Liver (tissue), 3 donors: ENCODE measurements at regions not wholly inside any gene's neighbourhood (a gene's known extent, or its start where the extent isn't known, plus 50 kb on each side); places are given as distances from the start of the nearest gene placed in this dataset.

Source experiments
- EGR1 ChIP-seq, 2 donors: IDR thresholded peaks; 2 replicates each; pipeline ENCODE4 v1.6.1; 2016 to 2018; ENCODE audit warnings: antibody characterized with exemption in 2 of 2, low read depth in 2 of 2
- GABPA ChIP-seq, 2 donors: IDR thresholded peaks in 1 of 2; conservative IDR thresholded peaks in 1 of 2; 2 replicates each; pipeline ENCODE4 v1.6.1; 2016; ENCODE audit warnings: antibody characterized with exemption in 2 of 2, mild to moderate bottlenecking in 1 of 2, moderate library complexity in 1 of 2
- JUND ChIP-seq, 2 donors: IDR thresholded peaks; 2 replicates each; pipeline ENCODE4 v1.6.1; 2016; ENCODE audit warnings: antibody characterized with exemption in 2 of 2
- RAD21 ChIP-seq, 2 donors: IDR thresholded peaks; 2 replicates each; pipeline ENCODE4 v1.6.1; 2016; ENCODE audit warnings: antibody characterized with exemption in 2 of 2, mild to moderate bottlenecking in 2 of 2
- RXRA ChIP-seq, 2 donors: IDR thresholded peaks; 2 replicates each; pipeline ENCODE4 v1.6.1; 2017 to 2018; ENCODE audit warnings: antibody characterized with exemption in 2 of 2, mild to moderate bottlenecking in 1 of 2
- SP1 ChIP-seq: IDR thresholded peaks from 2 replicates; pipeline ENCODE4 v1.6.1; 2018; ENCODE audit warnings: antibody characterized with exemption, mild to moderate bottlenecking
- TAF1 ChIP-seq: conservative IDR thresholded peaks from 2 replicates; pipeline ENCODE4 v1.6.1; 2016; ENCODE audit warnings: antibody characterized with exemption, mild to moderate bottlenecking
- YY1 ChIP-seq: IDR thresholded peaks from 2 replicates; pipeline ENCODE4 v1.6.1; 2016; ENCODE audit warnings: antibody characterized with exemption, mild to moderate bottlenecking
- TF ChIP-seq, protein P1 (sequence below): IDR thresholded peaks from 2 replicates; pipeline ENCODE4 v1.6.1; 2016; ENCODE audit warnings: antibody characterized with exemption
- TF ChIP-seq, protein P2 (sequence below): IDR thresholded peaks from 2 replicates; pipeline ENCODE4 v1.6.1; 2016; ENCODE audit warnings: antibody characterized with exemption
- TF ChIP-seq, protein P3 (sequence below): fragments of 150-350 bp; IDR thresholded peaks from 2 replicates; pipeline ENCODE4 v1.5.1; 2017; ENCODE audit warnings: improper control_type of control experiment, low read depth, low read length; ENCODE audit not compliant: missing input control
- TF ChIP-seq, protein P4 (sequence below): IDR thresholded peaks from 2 replicates; pipeline ENCODE4 v1.6.1; 2016; ENCODE audit warnings: antibody characterized with exemption, mild to moderate bottlenecking
- TF ChIP-seq, protein P5 (sequence below): IDR thresholded peaks from 2 replicates; pipeline ENCODE4 v1.6.1; 2016; ENCODE audit warnings: antibody characterized with exemption
- donor health status: healthy.
- donor health status: healthy.

GRCh38 chr18:77340815-77341214 is 91.2 kb downstream of the GALR1 start:
- TF ChIP-seq EGR1 (IDR thresholded peaks at IDR 0.05; ENCODE audit: low read depth in 2 of 2) (no peak), RXRA (IDR thresholded peaks at IDR 0.05) (no peak), TAF1 (no peak), SP1 (no peak), YY1 (no peak), GABPA (IDR thresholded peaks at IDR 0.05 in 1 of 2, conservative IDR thresholded peaks at IDR 0.05 in 1 of 2) (no peak), JUND (IDR thresholded peaks at IDR 0.05) (no peak), RAD21 (IDR thresholded peaks at IDR 0.05) (no peak)
- TF ChIP-seq, protein P1, sequence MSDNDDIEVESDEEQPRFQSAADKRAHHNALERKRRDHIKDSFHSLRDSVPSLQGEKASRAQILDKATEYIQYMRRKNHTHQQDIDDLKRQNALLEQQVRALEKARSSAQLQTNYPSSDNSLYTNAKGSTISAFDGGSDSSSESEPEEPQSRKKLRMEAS: no peak
- TF ChIP-seq, protein P2, sequence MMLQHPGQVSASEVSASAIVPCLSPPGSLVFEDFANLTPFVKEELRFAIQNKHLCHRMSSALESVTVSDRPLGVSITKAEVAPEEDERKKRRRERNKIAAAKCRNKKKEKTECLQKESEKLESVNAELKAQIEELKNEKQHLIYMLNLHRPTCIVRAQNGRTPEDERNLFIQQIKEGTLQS: no peak
- TF ChIP-seq, protein P3, sequence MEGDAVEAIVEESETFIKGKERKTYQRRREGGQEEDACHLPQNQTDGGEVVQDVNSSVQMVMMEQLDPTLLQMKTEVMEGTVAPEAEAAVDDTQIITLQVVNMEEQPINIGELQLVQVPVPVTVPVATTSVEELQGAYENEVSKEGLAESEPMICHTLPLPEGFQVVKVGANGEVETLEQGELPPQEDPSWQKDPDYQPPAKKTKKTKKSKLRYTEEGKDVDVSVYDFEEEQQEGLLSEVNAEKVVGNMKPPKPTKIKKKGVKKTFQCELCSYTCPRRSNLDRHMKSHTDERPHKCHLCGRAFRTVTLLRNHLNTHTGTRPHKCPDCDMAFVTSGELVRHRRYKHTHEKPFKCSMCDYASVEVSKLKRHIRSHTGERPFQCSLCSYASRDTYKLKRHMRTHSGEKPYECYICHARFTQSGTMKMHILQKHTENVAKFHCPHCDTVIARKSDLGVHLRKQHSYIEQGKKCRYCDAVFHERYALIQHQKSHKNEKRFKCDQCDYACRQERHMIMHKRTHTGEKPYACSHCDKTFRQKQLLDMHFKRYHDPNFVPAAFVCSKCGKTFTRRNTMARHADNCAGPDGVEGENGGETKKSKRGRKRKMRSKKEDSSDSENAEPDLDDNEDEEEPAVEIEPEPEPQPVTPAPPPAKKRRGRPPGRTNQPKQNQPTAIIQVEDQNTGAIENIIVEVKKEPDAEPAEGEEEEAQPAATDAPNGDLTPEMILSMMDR: no peak
- TF ChIP-seq, protein P4, sequence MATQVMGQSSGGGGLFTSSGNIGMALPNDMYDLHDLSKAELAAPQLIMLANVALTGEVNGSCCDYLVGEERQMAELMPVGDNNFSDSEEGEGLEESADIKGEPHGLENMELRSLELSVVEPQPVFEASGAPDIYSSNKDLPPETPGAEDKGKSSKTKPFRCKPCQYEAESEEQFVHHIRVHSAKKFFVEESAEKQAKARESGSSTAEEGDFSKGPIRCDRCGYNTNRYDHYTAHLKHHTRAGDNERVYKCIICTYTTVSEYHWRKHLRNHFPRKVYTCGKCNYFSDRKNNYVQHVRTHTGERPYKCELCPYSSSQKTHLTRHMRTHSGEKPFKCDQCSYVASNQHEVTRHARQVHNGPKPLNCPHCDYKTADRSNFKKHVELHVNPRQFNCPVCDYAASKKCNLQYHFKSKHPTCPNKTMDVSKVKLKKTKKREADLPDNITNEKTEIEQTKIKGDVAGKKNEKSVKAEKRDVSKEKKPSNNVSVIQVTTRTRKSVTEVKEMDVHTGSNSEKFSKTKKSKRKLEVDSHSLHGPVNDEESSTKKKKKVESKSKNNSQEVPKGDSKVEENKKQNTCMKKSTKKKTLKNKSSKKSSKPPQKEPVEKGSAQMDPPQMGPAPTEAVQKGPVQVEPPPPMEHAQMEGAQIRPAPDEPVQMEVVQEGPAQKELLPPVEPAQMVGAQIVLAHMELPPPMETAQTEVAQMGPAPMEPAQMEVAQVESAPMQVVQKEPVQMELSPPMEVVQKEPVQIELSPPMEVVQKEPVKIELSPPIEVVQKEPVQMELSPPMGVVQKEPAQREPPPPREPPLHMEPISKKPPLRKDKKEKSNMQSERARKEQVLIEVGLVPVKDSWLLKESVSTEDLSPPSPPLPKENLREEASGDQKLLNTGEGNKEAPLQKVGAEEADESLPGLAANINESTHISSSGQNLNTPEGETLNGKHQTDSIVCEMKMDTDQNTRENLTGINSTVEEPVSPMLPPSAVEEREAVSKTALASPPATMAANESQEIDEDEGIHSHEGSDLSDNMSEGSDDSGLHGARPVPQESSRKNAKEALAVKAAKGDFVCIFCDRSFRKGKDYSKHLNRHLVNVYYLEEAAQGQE: no peak
- TF ChIP-seq, protein P5, sequence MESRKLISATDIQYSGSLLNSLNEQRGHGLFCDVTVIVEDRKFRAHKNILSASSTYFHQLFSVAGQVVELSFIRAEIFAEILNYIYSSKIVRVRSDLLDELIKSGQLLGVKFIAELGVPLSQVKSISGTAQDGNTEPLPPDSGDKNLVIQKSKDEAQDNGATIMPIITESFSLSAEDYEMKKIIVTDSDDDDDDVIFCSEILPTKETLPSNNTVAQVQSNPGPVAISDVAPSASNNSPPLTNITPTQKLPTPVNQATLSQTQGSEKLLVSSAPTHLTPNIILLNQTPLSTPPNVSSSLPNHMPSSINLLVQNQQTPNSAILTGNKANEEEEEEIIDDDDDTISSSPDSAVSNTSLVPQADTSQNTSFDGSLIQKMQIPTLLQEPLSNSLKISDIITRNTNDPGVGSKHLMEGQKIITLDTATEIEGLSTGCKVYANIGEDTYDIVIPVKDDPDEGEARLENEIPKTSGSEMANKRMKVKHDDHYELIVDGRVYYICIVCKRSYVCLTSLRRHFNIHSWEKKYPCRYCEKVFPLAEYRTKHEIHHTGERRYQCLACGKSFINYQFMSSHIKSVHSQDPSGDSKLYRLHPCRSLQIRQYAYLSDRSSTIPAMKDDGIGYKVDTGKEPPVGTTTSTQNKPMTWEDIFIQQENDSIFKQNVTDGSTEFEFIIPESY: no peak
